GM12878 (cell line): ENCODE measurements at regions not wholly inside any gene's neighbourhood (a gene's known extent, or its start where the extent isn't known, plus 50 kb on each side); places are given as distances from the start of the nearest gene placed in this dataset.

Experiments used
- ATAC-seq: fragments of 200-7000 bp; cut with Tn5 transposase; 3 replicates; pipeline ENCODE4 v1.9.1; 2020; ENCODE audit warnings: mild to moderate bottlenecking, moderate library complexity
- BruUV-seq: library from RNA; stranded (reverse); fragments of 400-500 nt; replicated peaks from 2 replicates; lab custom pipeline; 2021; lab: Mats Ljungman, UMichigan
- CTCF ChIA-PET: fragments of 300-600 bp; sonication (Branson Sonifier 250); formaldehyde crosslinking; extraction: SDS; loops from one replicate; lab custom pipeline; 2021; ENCODE audit warnings: inconsistent platforms; lab: Yijun Ruan, JAX
- POLR2A ChIA-PET: fragments of 350-600 bp; formaldehyde crosslinking; extraction: SDS; loops from one replicate; lab custom pipeline; 2021; ENCODE audit warnings: inconsistent platforms; lab: Charles Lee
- RAD21 ChIA-PET: fragments of 300-600 bp; sonication (Branson Sonifier 250); formaldehyde crosslinking; loops from one replicate; lab custom pipeline; 2023; ENCODE audit warnings: antibody characterized with exemption; ENCODE audit not compliant: unreplicated experiment; lab: Charles Lee
- SMC1A ChIA-PET: fragments of 300-600 bp; sonication (Branson Sonifier 250); formaldehyde crosslinking; loops from one replicate; lab custom pipeline; 2023; ENCODE audit not compliant: unreplicated experiment, uncharacterized antibody; lab: Charles Lee
- DNase-seq: peaks from one replicate; pipeline ENCODE4 v3.0.0-alpha.2; 2011; ENCODE audit warnings: low read depth, low spot score
- FAIRE-seq: peaks from 3 replicates; lab custom pipeline; 2011; peaks lifted over from hg19 to GRCh38; lab: Jason Lieb, UNC
- H2AFZ ChIP-seq: 2 replicates; pipeline ENCODE4 v1.6.0; 2011; ENCODE audit warnings: low read depth, low read length, control low read depth; ENCODE audit not compliant: control insufficient read depth
- H3K27ac ChIP-seq: 2 replicates; pipeline ENCODE4 v1.5.1; 2011; ENCODE audit warnings: control low read depth; ENCODE audit not compliant: control insufficient read depth, insufficient read depth
- H3K27me3 ChIP-seq, 2 experiments: replicated peaks in 1 of 2; 2 replicates each; pipeline versions ENCODE4 v1.6.0 to v1.6.1; 2011; ENCODE audit warnings: low read length in 1 of 2; ENCODE audit not compliant: control insufficient read depth in 2 of 2, insufficient read depth in 2 of 2
- H3K36me3 ChIP-seq, 2 experiments: 2 replicates each; pipeline ENCODE4 v1.5.1; 2011; ENCODE audit warnings: low read length in 1 of 2; ENCODE audit not compliant: control insufficient read depth in 2 of 2, insufficient read depth in 2 of 2
- H3K4me1 ChIP-seq: 2 replicates; pipeline ENCODE4 v1.6.1; 2011; ENCODE audit warnings: mild to moderate bottlenecking, low read length, moderate library complexity, mixed read lengths; ENCODE audit not compliant: control insufficient read depth, insufficient read depth
- H3K4me2 ChIP-seq: 2 replicates; pipeline ENCODE4 v1.6.0; 2011; ENCODE audit warnings: control low read depth; ENCODE audit not compliant: control insufficient read depth, insufficient read depth
- H3K4me3 ChIP-seq: fragments of 200-600 bp; sonication (generic); 2 replicates; pipeline ENCODE4 v1.5.1; 2016
- H3K79me2 ChIP-seq: 2 replicates; pipeline ENCODE4 v1.6.0; 2011; ENCODE audit warnings: low read length; ENCODE audit not compliant: control insufficient read depth, insufficient read depth
- H3K9ac ChIP-seq: 2 replicates; pipeline ENCODE4 v1.8.0; 2011; ENCODE audit warnings: low read length, control low read depth, mixed read lengths; ENCODE audit not compliant: control insufficient read depth, insufficient read depth
- H3K9me3 ChIP-seq: replicated peaks from 3 replicates; pipeline ENCODE4 v1.5.1; 2011; ENCODE audit warnings: mild to moderate bottlenecking, low read length; ENCODE audit not compliant: control insufficient read depth, insufficient read depth
- H4K20me1 ChIP-seq: 2 replicates; pipeline ENCODE4 v1.6.0; 2011; ENCODE audit not compliant: control insufficient read depth, insufficient read depth
- CEBPB ChIP-seq, 2 experiments: fragments of 150-350 bp in 1 of 2; IDR thresholded peaks; 2 replicates each; pipeline ENCODE4 v1.6.1; 2012 to 2014; ENCODE audit warnings: low read depth in 2 of 2, low read length in 2 of 2, borderline replicate concordance in 1 of 2, inconsistent platforms in 1 of 2
- CHD4 ChIP-seq: fragments of 200-600 bp; sonication (generic); IDR thresholded peaks from 2 replicates; pipeline ENCODE4 v1.6.1; 2016; ENCODE audit warnings: mild to moderate bottlenecking
- MAX ChIP-seq: IDR thresholded peaks from 2 replicates; pipeline ENCODE4 v1.6.1; 2012; ENCODE audit warnings: low read depth, low read length, improper control_type of control experiment
- NBN ChIP-seq: fragments of 450-650 bp; IDR thresholded peaks from 2 replicates; pipeline ENCODE4 v1.6.1; 2016
- NFYA ChIP-seq: IDR thresholded peaks from 2 replicates; pipeline ENCODE4 v1.6.1; 2011; ENCODE audit warnings: low read depth, mild to moderate bottlenecking, low read length, improper control_type of control experiment, borderline replicate concordance
- PRDM15 ChIP-seq: fragments of 450-650 bp; formaldehyde crosslinking; IDR thresholded peaks from 2 replicates; pipeline ENCODE4 v1.4.0; 2020; ENCODE audit warnings: mild to moderate bottlenecking, moderate library complexity
- RAD21 ChIP-seq: IDR thresholded peaks from 2 replicates; pipeline ENCODE4 v1.6.1; 2011; ENCODE audit warnings: mild to moderate bottlenecking, low read depth, low read length, moderate library complexity; ENCODE audit not compliant: insufficient read depth
- RB1 ChIP-seq: fragments of 450-650 bp; formaldehyde crosslinking; IDR thresholded peaks from 2 replicates; pipeline ENCODE4 v1.6.1; 2017; ENCODE audit warnings: mild to moderate bottlenecking, borderline replicate concordance
- ZNF207 ChIP-seq: fragments of 450-650 bp; IDR thresholded peaks from 2 replicates; pipeline ENCODE4 v1.6.1; 2014; ENCODE audit warnings: antibody characterized with exemption, mild to moderate bottlenecking, borderline replicate concordance
- WGBS: methylation state at CpG from one replicate; pipeline ENCODE4 v1.1.6; 2016; ENCODE audit warnings: low lambda C conversion rate; ENCODE audit not compliant: insufficient replicate concordance, insufficient coverage; ENCODE audit errors: missing lambda C conversion rate; 5-methylcytosine and 5-hydroxymethylcytosine counted together
- in situ Hi-C: fragments of 300-500 bp; cut with MboI; formaldehyde crosslinking; loops from 9 replicates; pipeline ENCODE4 v1.14.3; 2018; ENCODE audit warnings: mixed read lengths
- intact Hi-C: fragments of 100-400 bp; cut with micrococcal nuclease; formaldehyde crosslinking; loops from one replicate; pipeline ENCODE4 v1.14.2; 2022; ENCODE audit not compliant: unreplicated experiment

- no peak for TF ChIP-seq NBN
- TF ChIP-seq NFYA = no peak
- no peak for TF ChIP-seq CHD4
- TF ChIP-seq MAX = no peak
- TF ChIP-seq RB1 = no peak
Measured at GRCh38 chr1:116201911-116202310, 90.7 kb downstream of the MAB21L3 start (continued).

GRCh38 chr1:116203181-116203723 is 92.1 kb downstream of the MAB21L3 start:
- ChIA-PET SMC1A (interaction anchor here (1.9 kb wide), 1 partner anchor 16 kb away, joined by 4 read pairs; no protein-coding TSS in a partner anchor), CTCF (no interaction called here), POLR2A (no interaction called here), RAD21 (no interaction called here)
- Histone ChIP-seq H3K36me3 (no peaks in the 10 kb centered on the region), H3K9me3 (no peaks in the 10 kb centered on the region), H3K27ac (no peak overlapping the region), H4K20me1 (no peaks in the 10 kb centered on the region), H3K4me1 (no peaks in the 10 kb centered on the region), H3K4me2 (no peak overlapping the region), H2AFZ (no peak overlapping the region), H3K27me3 (peaks cover 2 to 5% of the 10 kb centered on the region in 2 experiments; a peak in 2 of 4 replicates), H3K79me2 (no peaks in the 10 kb centered on the region), H3K4me3 (no peak overlapping the region), H3K9ac (no peak overlapping the region)
- in situ Hi-C loops = no loop called here
- intact Hi-C loops = no loop called here
- no peak for FAIRE-seq
- no peak for ATAC-seq
- DNase-seq = no peak
- TF ChIP-seq PRDM15 (CRISPR knock-in tag) (no peak), ZNF207 (no peak), RAD21 (0 out of 2 replicates have a peak, but pooled peaks have one; percentile 4), CEBPB (IDR thresholded peaks at IDR 0.05; ENCODE audit: borderline replicate concordance in 1 of 2, low read depth in 2 of 2, low read length in 2 of 2) (no peak)
- 37% methylated on average over 5 of the region's 5 CpGs for WGBS
- BruUV-seq = no TSS peak
